ENCODE measurements at regions not wholly inside any gene's neighbourhood (a gene's known extent, or its start where the extent isn't known, plus 50 kb on each side); places are given as distances from the start of the nearest gene placed in this dataset.

DNA sequence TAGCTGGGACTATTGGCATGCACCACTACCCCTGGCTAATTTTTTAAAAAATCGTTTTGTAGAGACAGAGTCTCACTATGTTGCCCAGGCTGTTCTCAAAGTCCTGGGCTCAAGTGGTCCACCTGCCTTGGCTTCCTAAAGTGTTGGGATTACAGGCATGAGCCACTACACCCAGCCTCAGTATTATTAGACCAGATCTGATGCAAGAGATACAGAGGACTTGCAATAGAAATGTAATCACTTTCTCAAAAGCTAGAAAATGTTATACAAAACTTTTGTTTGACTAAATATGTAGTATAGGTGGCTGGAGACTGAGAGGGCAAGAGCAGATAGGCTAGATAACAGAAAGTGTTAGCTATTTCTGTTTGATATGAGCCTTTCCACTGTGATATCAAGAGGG is 531.9 kb downstream of the SOX2 start:
- Mint-ChIP-seq H3K36me3 (ENCODE audit: insufficient read depth, unreplicated experiment) (no peaks in the 10 kb centered on the region), H3K27me3 (ENCODE audit: insufficient read depth, unreplicated experiment) (no peaks in the 10 kb centered on the region), H3K4me3 (ENCODE audit: unreplicated experiment) (no peak overlapping the region), H3K4me1 (ENCODE audit: low read depth, unreplicated experiment) (peaks cover 5% of the 10 kb centered on the region), H3K27ac (ENCODE audit: unreplicated experiment) (no peak overlapping the region), H3K9me3 (ENCODE audit: unreplicated experiment) (peaks cover 11% of the 10 kb centered on the region)
- CTCF ChIA-PET = no interaction called here
- BruUV-seq (replicated peaks) = no TSS peak
- POLR2A ChIA-PET = no interaction called here
- no peaks in the 10 kb centered on the region for H3K27me3 ChIP-seq (replicated peaks; ENCODE audit: control insufficient read depth, insufficient read depth, low read length)
- DNase-seq = no peak
- no peaks in the 10 kb centered on the region for H3K9me3 ChIP-seq
- H3K4me3 ChIP-seq (ENCODE audit: low read depth, low read length) = no peak overlapping the region
- H3K36me3 ChIP-seq (ENCODE audit: control insufficient read depth, insufficient read depth, low read length) = no peaks in the 10 kb centered on the region
- no peaks in the 10 kb centered on the region for H3K4me1 ChIP-seq
- TF ChIP-seq, protein P1, sequence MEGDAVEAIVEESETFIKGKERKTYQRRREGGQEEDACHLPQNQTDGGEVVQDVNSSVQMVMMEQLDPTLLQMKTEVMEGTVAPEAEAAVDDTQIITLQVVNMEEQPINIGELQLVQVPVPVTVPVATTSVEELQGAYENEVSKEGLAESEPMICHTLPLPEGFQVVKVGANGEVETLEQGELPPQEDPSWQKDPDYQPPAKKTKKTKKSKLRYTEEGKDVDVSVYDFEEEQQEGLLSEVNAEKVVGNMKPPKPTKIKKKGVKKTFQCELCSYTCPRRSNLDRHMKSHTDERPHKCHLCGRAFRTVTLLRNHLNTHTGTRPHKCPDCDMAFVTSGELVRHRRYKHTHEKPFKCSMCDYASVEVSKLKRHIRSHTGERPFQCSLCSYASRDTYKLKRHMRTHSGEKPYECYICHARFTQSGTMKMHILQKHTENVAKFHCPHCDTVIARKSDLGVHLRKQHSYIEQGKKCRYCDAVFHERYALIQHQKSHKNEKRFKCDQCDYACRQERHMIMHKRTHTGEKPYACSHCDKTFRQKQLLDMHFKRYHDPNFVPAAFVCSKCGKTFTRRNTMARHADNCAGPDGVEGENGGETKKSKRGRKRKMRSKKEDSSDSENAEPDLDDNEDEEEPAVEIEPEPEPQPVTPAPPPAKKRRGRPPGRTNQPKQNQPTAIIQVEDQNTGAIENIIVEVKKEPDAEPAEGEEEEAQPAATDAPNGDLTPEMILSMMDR (IDR thresholded peaks at IDR 0.05; ENCODE audit: insufficient read depth in 1 of 2, low read depth in 1 of 2, low read length in 1 of 2, severe bottlenecking in 1 of 2, unreplicated experiment in 1 of 2) = no peak
- intact Hi-C loops (cut with micrococcal nuclease; ENCODE audit: unreplicated experiment) = no loop called here

DNA sequence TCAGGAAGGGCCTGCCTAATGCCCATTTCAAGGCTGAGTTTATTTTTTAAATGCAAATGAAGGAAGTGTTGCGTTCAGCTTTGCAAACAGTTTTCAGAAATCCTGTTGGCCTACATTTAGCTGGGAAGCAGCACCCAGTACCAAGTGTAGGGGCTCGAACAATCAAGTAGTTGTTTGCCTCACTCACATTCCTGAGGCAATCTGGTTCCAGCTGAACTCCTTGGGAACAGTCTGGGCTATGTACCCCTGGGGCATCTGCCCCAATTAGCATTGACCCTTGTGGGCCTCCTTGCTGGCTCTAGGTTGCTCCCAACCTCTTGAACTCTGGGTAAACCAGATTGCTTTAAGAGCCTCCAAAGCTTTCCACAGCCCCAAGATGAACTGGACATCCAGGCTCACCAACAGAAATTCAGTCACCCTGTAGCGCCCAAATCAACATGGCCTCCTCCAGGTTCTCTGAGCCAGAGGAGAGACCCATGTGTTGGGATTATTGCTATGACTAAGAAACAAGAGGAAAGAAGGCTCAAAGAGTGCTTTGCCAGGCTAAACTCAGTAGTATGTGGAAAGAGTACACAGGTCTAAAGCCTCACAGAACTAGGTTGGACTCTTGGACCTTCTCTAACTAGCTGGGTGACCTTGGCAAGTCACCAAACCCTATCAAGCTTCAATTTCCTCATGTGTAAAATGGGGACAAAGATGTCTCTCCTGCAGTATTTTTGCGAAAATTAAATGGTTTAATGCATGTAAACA is 532.7 kb downstream of the SOX2 start:
- Mint-ChIP-seq H3K4me3 (ENCODE audit: unreplicated experiment) (no peak overlapping the region), H3K36me3 (ENCODE audit: insufficient read depth, unreplicated experiment) (no peaks in the 10 kb centered on the region), H3K9me3 (ENCODE audit: unreplicated experiment) (peaks cover 11% of the 10 kb centered on the region), H3K27ac (ENCODE audit: unreplicated experiment) (no peak overlapping the region), H3K4me1 (ENCODE audit: low read depth, unreplicated experiment) (peaks cover 3% of the 10 kb centered on the region), H3K27me3 (ENCODE audit: insufficient read depth, unreplicated experiment) (no peaks in the 10 kb centered on the region)
- no TSS peak for BruUV-seq (replicated peaks)
- H3K27me3 ChIP-seq (replicated peaks; ENCODE audit: control insufficient read depth, insufficient read depth, low read length) = no peaks in the 10 kb centered on the region
- H3K36me3 ChIP-seq (ENCODE audit: control insufficient read depth, insufficient read depth, low read length) = no peaks in the 10 kb centered on the region
- intact Hi-C loops (cut with micrococcal nuclease; ENCODE audit: unreplicated experiment) = no loop called here
- CTCF ChIA-PET = no interaction called here
- POLR2A ChIA-PET = no interaction called here
- no peaks in the 10 kb centered on the region for H3K9me3 ChIP-seq
- DNase-seq = no peak
- H3K4me1 ChIP-seq = no peaks in the 10 kb centered on the region
- TF ChIP-seq, protein P1 (IDR thresholded peaks at IDR 0.05; ENCODE audit: insufficient read depth in 1 of 2, low read depth in 1 of 2, low read length in 1 of 2, severe bottlenecking in 1 of 2, unreplicated experiment in 1 of 2) = no peak
- no peak overlapping the region for H3K4me3 ChIP-seq (ENCODE audit: low read depth, low read length)

DNA sequence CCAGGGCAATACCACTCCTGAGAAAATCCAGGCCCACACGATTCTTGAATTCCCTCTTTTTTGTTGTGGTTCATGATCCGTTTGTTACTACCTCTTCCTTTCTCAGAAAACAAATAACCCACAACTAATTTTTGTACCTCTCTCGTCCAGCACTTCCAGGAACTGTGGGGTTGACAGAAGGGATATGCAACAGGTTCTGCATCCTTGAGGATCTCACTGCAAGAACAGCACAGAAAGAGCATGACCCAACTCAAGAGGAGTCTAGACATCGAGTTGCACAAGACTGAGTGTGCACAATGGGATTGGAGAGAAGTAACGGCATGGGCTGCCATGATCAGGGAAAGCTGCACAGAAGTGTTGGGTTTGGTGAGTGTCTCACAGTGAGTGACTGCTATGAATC is 533.3 kb downstream of the SOX2 start:
- no peak for DNase-seq
- ChIA-PET CTCF (no interaction called here), POLR2A (no interaction called here)
- peaks cover 11% of the 10 kb centered on the region for H3K9me3 Mint-ChIP-seq (ENCODE audit: unreplicated experiment)
- H3K9me3 ChIP-seq = no peaks in the 10 kb centered on the region
- no TSS peak for BruUV-seq (replicated peaks)
- no peak overlapping the region for H3K27ac Mint-ChIP-seq (ENCODE audit: unreplicated experiment)
- H3K4me1 ChIP-seq = no peaks in the 10 kb centered on the region
- H3K27me3 ChIP-seq (replicated peaks; ENCODE audit: control insufficient read depth, insufficient read depth, low read length) = no peaks in the 10 kb centered on the region
- intact Hi-C loops (cut with micrococcal nuclease; ENCODE audit: unreplicated experiment) = no loop called here
- H3K36me3 ChIP-seq (ENCODE audit: control insufficient read depth, insufficient read depth, low read length) = no peaks in the 10 kb centered on the region
- H3K27me3 Mint-ChIP-seq (ENCODE audit: insufficient read depth, unreplicated experiment) = no peaks in the 10 kb centered on the region
- no peak overlapping the region for H3K4me3 Mint-ChIP-seq (ENCODE audit: unreplicated experiment)
- TF ChIP-seq, protein P1 (IDR thresholded peaks at IDR 0.05; ENCODE audit: insufficient read depth in 1 of 2, low read depth in 1 of 2, low read length in 1 of 2, severe bottlenecking in 1 of 2, unreplicated experiment in 1 of 2) = no peak
- H3K36me3 Mint-ChIP-seq (ENCODE audit: insufficient read depth, unreplicated experiment) = no peaks in the 10 kb centered on the region
- no peak overlapping the region for H3K4me3 ChIP-seq (ENCODE audit: low read depth, low read length)
- H3K4me1 Mint-ChIP-seq (ENCODE audit: low read depth, unreplicated experiment) = no peaks in the 10 kb centered on the region
